GM21390 (cell line): ENCODE measurements at regions not wholly inside any gene's neighbourhood (a gene's known extent, or its start where the extent isn't known, plus 50 kb on each side); places are given as distances from the start of the nearest gene placed in this dataset.

Source experiments
- ATAC-seq: cut with Tn5 transposase; IDR thresholded peaks from one replicate; pipeline ENCODE4 v1.9.1; 2021; ENCODE audit not compliant: unreplicated experiment

DNA sequence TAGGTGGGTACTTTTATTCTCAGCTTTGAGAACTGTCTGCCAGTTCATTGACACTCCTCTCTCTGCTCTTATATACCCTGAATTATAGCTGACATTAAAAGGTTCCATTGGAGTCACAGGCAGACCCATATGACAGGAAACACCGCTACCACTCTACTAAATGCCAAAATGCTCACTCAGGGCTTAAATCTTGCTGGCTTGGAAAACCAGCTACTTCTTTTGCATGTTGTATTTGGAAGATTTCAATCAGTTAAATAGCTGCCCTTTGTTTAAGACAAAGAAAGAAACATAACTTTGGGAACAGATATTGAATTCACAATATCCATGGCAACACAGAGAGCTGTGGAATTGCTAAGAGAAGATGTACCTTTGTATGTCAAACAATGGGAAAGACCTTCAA, 876.5 kb downstream of the USP25 start:
- no peak for ATAC-seq

DNA sequence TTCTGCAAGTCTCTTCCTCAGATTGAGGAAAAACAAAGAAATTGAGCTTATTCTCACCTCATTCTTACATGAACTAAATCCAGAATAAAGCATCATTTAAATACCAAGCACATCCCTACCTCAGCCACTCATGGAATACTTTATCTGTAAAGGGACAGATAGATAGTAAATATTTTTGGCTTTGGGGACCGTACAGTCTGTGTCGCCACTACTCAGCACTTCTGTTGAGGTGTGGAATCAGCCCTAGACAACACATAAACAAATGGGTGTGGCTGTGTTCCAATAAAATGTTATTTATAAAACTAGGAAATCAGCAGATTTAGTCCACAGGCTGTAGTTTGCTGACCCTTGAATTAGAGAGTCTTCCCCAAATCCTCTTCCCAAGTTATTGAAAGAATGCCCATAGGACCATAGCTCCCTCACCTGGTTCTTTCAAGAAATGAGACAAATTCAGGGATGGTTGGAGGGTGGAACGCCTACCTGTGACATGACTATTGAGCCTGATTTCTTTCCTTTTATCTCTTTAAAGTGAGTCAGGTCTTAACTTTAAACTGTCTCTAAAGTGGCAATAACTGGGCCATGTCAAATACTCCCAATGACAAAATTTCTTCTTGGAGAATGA, 878.5 kb downstream of the USP25 start:
- no peak for ATAC-seq

DNA sequence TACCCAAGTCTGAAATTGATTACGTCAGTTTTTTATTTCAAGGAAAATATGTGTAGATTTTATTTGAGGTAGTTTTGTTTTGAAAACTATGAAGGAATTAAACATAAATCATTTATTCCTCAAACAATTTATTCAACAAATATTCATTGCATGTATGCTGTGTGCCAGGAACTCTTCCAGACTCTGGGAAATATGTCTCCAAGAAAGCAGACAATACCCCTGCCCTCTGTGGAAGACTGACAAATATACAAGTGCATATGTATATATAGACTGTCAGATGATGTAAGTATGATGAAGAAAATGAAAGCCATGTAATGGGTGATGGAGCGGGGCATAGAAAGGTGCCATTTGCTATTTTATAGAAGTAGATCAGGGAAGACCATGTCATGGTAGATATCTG, 889.5 kb downstream of the USP25 start:
- ATAC-seq, result no peak

DNA sequence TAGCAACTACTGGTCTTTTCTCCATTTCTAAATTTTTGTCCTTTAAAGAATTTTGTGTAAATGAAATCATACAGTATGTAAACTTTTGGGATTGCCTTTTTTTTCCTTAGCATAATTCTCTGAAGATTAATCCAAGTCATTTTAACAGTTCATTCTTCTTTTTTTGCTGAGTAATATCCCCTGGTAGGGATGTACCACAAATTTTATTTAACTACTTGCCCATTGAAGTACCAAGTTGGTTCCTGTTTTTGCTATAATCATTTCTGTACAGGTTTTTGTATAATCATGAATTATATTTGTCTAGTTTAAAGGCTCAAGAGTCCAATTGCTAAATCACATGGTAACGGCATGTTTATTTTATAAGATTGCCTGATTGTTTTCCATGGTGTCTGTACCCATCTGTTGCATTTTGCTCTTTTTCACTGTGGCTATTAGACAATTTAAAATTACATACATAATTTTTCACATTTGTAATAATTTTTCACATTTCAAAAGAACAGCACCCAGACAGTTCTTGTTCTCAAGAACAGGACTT, 891.1 kb downstream of the USP25 start:
- ATAC-seq, result no peak

DNA sequence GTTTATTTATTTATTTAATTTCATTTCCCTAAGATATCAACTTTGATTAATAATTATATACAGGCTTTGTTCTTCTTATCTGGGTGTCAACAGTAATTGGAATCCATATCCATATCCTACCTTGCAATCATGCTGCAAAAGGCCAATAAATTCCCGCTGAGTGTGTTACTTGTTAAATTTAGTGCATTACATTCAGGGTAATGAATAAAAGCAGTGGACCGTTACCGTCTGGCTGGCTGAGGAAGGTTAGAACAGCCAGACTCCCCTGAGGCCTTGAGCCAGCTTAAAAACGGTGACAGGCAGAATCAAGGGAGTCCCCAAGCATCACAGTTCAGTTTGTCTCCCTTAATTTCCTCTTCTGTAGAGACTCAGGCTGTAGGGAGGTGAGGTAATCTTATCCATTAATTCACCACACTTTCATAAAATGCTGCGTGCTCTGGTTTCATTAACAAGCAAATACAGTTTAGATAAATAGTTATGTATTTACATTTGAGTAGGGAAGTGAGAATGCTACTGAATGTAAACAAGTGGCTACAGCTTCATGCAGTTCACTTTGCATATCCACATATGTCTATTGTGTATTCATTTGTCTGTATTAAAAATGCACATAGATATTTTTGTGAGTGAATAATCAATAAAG, 888.2 kb upstream of the CXADR start:
- ATAC-seq, result no peak

DNA sequence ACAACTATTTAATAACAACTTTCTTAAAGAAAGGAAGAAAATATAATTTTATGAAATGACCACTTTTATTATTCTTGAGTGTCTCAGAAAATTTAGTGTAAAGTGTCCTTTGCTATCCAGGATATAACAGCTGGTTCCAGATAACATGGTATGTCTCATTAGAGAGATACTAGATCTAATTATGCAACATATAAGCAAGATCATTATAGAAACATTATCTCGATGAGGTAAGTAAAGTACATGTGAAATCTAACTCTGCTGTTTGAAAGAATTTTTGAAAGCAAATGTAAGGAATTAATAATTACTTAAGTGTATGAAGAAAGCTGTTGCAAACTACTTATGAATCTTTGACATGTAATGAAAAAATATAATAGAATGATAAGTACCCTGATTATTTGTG, 887.4 kb upstream of the CXADR start:
- ATAC-seq, result no peak

DNA sequence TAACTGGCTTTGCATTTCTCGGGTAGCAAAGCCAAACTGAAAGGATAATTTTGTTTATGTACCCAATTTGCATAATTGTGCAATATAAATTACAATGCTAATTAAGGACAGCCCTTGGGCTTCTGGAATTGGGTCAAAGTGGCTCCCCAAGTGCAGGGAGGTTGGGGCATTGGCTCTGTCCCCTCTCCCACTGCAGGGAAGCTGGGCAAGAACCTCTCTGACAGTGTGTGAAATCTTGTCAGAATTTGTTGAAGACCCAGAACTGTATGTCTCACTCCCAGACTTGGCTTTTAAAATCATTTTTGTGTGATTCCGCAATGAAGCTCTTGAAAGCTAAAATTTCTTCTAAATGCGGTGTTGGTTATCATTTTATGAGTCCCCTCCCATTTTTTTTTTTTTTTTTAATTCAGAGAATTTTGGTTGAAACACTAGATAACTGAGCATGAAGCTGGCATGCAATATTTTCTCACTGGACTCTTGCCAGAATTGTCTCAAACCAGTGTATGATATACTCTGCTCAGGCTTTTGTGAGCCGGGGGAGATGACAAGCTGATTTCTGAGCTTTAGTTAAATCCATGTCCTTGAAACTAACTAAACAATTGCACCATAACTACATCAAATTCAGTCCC, 878.9 kb upstream of the CXADR start:
- ATAC-seq, result no peak

DNA sequence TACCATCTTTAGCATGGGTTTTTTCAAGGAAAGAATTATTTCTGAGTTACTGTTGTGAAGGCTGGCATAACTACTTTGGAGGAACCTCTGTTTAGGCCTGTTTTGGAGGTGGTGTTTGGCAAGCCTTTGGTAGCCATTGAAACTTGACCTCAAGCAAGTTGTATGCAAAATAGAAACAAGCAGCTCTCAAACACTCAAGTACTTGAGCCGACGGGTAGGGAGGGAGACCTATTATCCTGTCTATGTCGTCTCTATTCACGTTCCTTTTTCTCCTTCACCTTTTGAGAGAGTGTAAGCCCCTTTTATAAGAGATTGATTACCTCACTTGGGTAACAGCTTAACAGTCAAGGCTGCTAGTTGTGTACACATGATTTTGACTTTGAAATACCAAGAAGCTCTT, 878.3 kb upstream of the CXADR start:
- ATAC-seq, result no peak

DNA sequence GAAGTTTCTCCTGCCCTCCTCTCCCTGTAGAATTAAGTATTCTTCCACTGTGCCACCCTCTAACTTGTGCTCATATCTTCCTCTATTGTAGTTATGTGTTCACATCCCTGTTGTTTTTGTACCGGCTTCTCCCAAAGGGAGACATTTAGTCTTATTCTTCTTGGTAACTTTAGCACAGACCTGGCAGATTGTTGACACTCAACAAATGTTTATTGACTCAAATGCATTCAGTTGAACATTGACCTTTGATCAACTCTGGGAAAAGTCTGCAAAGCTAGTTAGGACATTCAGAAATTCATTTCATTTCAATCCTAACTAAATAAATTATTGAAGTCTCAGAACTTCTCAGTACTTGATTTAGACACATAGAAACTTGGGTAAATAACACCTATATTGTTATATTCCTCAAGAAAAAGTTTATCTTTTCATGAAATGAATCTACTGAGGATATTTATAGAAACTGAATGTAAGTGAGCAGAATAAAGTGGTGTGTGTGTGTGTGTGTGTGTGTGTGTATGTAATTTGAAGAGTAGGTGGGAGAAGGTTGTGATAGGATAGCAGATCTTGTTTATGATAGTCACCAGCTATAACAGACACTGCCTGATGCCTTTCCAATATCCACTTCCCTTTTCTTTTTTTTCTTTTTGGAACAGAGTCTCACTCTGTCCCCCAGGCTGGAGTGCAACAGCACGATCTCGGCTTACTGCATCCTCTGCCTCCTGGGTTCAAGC, 872.4 kb upstream of the CXADR start:
- no peak for ATAC-seq

DNA sequence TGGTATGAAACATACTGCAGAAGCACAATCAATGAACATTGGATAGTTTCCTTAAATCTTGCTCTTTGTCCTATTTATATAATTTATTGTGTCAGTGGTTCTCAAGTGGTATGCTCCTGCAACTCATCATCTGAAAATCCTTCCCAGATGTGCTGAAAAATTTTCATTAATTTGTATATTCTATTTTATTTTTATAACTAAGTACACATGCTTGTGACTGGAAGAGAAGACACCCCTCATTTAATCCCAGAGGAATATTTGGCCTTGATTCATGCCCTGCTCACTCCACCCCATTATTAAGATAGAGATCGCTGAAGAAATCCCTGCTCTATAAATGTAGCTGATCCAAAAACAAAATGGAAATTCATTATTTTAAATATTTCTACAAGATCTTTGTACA, 870.5 kb upstream of the CXADR start:
- no peak for ATAC-seq

DNA sequence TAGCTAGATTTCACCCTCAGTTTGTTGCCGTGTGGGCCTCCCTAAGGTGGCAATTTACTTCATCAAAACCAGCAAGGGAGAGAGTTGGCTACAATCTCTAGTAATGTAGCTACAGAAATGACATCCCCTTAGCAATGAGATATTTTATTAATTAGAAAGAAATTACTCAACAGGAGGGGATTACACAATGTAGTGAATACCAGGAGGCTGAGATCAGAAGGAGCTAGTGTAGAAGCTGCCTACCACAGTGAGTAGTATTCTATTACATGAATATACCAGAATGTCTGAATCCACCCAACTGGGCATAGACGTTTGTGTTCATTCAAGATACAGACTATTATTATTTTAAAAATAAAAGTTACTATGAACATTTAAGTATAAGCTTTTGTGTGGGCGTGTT, 868.2 kb upstream of the CXADR start:
- ATAC-seq, result no peak

DNA sequence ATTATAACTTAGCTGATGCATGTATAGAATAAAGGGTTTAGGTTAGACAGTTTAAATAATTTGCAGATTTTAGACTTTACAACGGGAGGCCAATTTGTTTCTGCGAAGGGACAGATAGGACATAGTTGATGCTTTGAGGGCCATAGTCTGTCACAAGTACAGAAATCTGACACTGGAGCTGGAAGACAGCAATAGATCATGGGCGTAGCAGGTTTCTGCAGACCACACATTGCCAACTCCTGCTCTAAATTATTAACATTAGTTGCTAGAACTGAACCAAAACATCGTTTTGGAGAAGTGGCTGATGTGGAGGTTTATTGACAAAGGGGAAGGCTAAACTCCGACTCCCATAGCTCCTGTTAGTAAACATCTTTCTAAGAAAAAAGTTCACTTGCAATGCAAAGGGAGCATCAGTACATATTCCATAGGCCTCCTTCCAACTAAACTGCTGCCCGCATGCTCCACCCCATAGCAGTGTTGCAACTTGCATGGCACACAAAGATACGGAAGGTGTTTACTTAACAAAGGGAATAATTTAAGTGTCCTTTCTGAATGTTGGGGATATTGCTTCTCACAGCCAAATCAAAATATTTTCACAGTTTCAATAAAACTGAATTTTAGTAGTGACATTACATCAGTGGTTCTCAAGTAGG, 862.0 kb upstream of the CXADR start:
- ATAC-seq, result no peak

DNA sequence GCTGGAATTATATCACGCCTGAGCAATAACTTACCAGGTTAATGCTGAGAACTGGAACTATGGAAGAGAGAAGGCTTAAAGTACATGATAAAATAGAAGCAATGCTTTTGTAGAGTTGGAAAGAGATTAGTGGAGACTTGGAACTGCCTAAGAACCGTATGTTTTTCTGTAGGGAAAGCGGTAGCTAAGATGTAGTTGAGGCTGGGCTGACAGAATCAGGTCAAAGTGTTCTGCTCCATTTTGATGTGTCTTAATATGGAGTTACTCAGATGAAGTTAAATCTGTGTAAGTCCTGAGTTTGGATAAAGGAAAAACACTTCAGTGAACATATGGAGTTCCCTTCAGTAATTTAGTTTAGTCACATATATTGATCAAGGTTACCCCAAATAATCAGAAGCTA, 860.9 kb upstream of the CXADR start:
- ATAC-seq, result no peak

DNA sequence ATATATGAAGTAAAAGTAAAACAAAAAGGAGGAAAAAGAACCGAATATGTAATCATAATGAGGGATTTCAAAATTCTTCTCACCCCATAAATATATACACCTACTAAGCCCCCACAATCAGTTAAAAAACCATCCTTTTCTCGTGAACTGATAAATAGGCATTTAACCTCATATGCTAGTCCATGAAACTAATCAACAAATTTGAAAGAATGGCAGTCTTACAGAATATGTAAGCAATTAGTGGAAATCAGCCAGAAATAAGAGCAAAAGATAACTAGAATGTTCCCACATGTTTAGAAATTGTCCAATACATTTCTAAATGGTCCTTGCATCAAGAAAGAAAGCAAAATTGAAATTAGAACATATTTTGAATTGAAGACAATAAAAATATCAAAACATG, 849.4 kb upstream of the CXADR start:
- no peak for ATAC-seq

DNA sequence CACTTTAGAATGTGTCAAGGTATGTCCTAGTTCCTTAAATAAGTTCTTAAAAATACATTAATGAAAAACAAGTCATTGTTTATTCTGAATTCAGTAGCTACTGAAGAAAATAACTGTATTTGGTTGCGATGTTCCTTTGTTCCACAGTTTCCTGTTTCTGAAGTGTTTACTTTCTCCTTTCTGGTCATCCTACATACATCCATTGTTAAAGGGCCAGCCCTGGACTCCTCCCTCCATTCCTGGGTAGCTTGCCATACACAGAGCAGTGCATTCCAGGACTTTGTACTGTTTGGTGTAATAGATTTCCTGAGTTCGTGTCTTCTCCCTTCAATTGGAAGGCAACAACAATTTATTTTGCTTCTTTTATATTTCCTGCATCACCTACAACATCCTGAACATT, 845.4 kb upstream of the CXADR start:
- no peak for ATAC-seq

DNA sequence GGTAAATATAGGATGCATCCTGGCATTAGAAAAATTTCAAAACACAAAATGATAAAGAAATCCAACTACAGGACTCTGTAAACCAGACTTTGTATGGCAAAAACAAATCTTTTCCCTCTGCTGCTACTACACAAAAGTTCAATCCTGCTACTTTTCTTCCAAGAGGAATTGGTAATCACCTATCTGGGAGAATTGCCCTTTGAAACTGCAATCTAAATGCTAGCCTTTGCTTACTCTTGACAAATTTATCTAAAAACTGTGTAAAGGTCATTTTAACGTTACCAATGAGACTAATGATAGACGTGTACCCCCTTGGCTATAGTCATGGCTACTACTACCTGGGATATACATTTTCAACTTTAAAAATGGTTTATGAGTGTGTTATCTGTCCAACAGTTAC, 837.9 kb upstream of the CXADR start:
- no peak for ATAC-seq

DNA sequence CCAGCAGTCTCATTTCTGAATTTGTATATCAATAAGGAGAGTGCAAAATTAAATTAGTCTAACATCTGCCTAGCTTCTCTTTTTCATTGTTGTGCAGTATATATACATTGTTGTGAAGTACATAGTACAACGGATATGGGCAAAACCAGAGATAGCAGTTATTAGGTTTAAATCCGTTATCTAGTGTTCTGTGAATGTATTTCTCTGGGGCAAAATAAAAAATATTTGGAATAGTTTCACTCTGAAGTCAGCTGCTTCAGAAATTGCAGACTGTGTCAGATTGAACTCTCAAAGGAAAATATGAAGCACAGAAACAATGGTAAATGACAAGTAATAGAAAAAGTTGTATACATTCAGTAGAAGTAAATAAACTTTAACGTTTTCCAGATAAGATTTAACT, 836.5 kb upstream of the CXADR start:
- no peak for ATAC-seq

DNA sequence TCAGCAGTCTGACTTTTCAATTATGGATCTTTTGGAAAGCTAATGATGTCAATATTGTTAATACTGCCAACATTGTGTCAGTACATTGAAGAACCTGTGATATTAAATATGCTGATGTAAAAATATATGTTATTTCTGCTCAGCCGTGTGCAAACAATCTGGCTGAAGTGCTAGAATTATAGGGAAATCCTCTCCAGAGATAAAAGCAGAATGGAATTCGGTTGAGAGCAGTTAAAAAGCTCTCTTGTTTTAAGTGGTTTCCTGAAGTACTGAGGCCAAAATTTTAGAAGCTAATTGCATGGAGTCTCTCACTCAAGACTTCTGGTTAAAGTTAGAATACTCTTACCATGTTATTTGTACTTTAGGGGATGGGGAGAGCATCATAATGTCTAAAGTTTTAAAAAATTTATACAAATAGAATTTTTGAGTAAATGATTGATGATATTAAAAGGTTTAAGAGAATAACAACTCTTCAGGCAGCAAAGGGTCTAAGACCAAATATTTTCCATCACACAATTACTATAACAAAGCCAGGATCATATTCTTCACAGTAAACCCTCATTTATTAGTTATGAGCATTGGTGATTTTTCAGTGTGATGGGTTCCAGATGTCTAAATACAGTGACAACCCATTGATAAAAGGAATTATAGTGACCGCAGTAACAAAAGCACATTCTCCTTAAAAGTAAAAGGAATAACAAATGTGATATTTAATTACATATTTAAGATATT, 834.2 kb upstream of the CXADR start:
- ATAC-seq, result no peak

DNA sequence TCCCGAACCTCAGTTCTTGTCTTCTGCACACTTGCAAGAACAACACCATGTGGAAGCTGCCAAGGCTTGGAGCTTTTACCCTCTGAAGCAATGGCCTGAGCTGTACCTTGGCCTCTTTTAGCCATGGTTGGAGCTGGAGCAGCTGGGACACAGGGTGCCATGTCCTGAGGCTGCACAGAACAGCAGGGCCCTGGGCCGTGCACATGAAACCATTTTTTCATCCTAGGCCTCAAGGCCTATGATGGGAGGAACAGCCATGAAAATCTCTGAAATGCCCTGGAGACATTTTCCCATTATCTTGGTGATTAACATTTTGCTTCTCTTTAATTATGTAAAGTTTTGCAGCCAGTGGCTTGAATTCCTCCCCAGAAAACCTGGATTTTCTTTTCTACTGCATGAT, 817.8 kb upstream of the CXADR start:
- ATAC-seq, result no peak

DNA sequence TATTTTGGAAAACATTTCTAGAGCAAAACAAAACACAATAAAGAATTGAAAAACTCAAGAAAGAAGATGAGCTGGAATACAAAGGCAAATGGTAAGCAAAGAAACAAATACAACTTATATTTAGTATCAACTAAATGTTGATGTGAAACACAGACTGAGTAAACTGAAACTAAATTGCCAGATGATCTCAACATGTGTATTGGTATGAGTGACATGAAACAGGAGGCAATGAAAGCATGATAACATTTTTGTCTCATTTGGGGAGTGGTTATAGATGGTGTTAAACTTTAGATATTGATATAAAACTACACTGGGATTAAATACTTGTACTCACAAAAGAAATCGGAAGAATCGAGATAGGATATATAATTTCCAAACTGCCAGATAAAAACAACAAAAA, 805.6 kb upstream of the CXADR start:
- ATAC-seq, result no peak
